Sigmoid colon (tissue), 6 donors: ENCODE measurements at regions not wholly inside any gene's neighbourhood (a gene's known extent, or its start where the extent isn't known, plus 50 kb on each side); places are given as distances from the start of the nearest gene placed in this dataset.
"Not testable (repeated sequence)": the region's sequence is repeated elsewhere in the genome, so short reads cannot be mapped to it uniquely, and the experiment has no call there.

Source experiments
- DNase-seq: peaks from one replicate; pipeline ENCODE4 v3.0.0-alpha.2; 2019
- H3K27ac ChIP-seq, 4 donors: fragments of 200-600 bp; sonication (generic); one replicate each; pipeline ENCODE4 v1.5.1; 2016 to 2019; ENCODE audit warnings: mild to moderate bottlenecking in 1 of 4
- H3K27me3 ChIP-seq, 3 donors: fragments of 200-600 bp; sonication (generic); one replicate each; pipeline ENCODE4 v1.5.1; 2019; ENCODE audit warnings: mild to moderate bottlenecking in 1 of 3
- H3K36me3 ChIP-seq, 4 donors: fragments of 200-600 bp; sonication (generic); one replicate each; pipeline ENCODE4 v1.5.1; 2016 to 2019
- H3K4me1 ChIP-seq, 4 donors: fragments of 200-600 bp; sonication (generic); one replicate each; pipeline ENCODE4 v1.5.1; 2017 to 2019
- H3K4me3 ChIP-seq, 4 donors: fragments of 200-600 bp; sonication (generic); one replicate each; pipeline ENCODE4 v1.5.1; 2017 to 2019; ENCODE audit warnings: mild to moderate bottlenecking in 2 of 4, moderate library complexity in 1 of 4
- H3K9me3 ChIP-seq, 4 donors: fragments of 200-600 bp in 3 of 4; sonication (generic) in 3 of 4; one replicate each; pipeline versions ENCODE4 v1.5.1 to v1.6.1; 2013 to 2019
- EP300 ChIP-seq, 4 donors: sonication (generic); formaldehyde crosslinking; IDR thresholded peaks; one replicate each; pipeline ENCODE4 v1.6.1; 2017; ENCODE audit warnings: antibody characterized with exemption in 4 of 4
- POLR2A ChIP-seq, 2 donors: fragments of 450-650 bp; IDR thresholded peaks; one replicate each; pipeline ENCODE4 v1.6.1; 2016; ENCODE audit warnings: antibody characterized with exemption in 2 of 2, mild to moderate bottlenecking in 2 of 2, moderate library complexity in 2 of 2
- POLR2AphosphoS5 ChIP-seq, 4 donors: sonication (generic); formaldehyde crosslinking; IDR thresholded peaks; one replicate each; pipeline ENCODE4 v1.6.1; 2017; ENCODE audit warnings: antibody characterized with exemption in 4 of 4
- WGBS, 2 donors: extraction: QIAGEN DNeasy Blood & Tissue Kit; methylation state at CpG; one replicate each; pipeline ENCODE4 v1.1.7; 2013; 5-methylcytosine and 5-hydroxymethylcytosine counted together
- intact Hi-C: fragments of 100-400 bp; cut with DNase I; formaldehyde crosslinking; loops from one replicate; pipeline ENCODE4 v1.15.1; 2023
- TF ChIP-seq, protein P1 (sequence below), 4 experiments: fragments of 450-650 bp in 3 of 4; fragments of 200-600 bp in 1 of 4; IDR thresholded peaks; one replicate each; pipeline ENCODE4 v1.5.1; 2016 to 2019; ENCODE audit warnings: antibody characterized with exemption in 4 of 4, mild to moderate bottlenecking in 3 of 4, moderate library complexity in 2 of 4
- donor health status: healthy with polysubstance abuse.
- donor health status: healthy.

DNA sequence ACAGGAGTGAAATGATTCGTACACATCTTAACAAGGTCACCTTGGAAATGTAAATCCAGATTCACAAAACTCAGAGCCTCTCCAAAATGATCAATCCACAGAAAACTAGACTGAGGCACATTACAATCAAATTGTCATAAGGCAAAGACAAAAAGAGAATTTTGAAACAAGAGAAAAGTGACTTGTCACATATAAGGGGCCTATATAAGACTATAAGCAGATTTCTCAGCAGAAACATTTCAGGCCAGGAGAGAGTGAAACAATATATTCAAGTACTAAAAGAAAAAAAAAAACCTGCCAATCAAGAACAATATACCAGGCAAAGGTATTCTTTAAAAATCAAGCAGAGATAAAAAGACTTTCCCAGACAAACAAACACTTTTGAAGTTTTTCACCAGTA is 429.1 kb downstream of the BCAT1 start:
- DNase-seq, result no peak
- intact Hi-C loops, result no loop called here
- Histone ChIP-seq H3K4me1 (no peaks in the 10 kb centered on the region), H3K36me3 (no peaks in the 10 kb centered on the region), H3K9me3 (peaks cover 2 to 6% (median 4%) of the 10 kb centered on the region in 4 donors), H3K27me3 (no peaks in the 10 kb centered on the region), H3K4me3 (no peak overlapping the region), H3K27ac (no peak overlapping the region)
- TF ChIP-seq POLR2AphosphoS5 (IDR thresholded peaks at IDR 0.05), result no peak
- TF ChIP-seq, protein P1, sequence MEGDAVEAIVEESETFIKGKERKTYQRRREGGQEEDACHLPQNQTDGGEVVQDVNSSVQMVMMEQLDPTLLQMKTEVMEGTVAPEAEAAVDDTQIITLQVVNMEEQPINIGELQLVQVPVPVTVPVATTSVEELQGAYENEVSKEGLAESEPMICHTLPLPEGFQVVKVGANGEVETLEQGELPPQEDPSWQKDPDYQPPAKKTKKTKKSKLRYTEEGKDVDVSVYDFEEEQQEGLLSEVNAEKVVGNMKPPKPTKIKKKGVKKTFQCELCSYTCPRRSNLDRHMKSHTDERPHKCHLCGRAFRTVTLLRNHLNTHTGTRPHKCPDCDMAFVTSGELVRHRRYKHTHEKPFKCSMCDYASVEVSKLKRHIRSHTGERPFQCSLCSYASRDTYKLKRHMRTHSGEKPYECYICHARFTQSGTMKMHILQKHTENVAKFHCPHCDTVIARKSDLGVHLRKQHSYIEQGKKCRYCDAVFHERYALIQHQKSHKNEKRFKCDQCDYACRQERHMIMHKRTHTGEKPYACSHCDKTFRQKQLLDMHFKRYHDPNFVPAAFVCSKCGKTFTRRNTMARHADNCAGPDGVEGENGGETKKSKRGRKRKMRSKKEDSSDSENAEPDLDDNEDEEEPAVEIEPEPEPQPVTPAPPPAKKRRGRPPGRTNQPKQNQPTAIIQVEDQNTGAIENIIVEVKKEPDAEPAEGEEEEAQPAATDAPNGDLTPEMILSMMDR (IDR thresholded peaks at IDR 0.05), result no peak
- WGBS, 2 donors, result 85 to 98% methylated on average over 1 of the region's 1 CpG

DNA sequence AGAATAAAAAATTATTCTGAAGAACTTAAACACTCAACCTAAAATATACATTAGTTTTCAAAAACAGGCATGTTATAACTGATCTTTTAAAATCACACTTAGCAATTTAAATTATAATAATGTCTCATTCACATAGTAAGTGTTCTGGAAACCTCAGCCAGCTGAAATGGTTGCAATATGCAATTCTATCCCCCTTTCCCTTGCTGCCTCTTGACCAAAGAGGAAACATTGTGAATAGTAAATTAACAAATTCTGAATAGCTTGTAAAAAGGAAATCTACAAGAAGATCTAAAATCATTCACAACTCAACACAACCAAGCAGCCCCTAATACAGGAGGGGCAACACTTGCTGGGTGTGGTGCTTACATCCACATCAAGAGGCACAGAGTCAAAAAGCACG is 431.9 kb downstream of the BCAT1 start:
- DNase-seq, result no peak
- H3K36me3 ChIP-seq, result no peaks in the 10 kb centered on the region
- no peaks in the 10 kb centered on the region for H3K27me3 ChIP-seq
- H3K9me3 ChIP-seq, result peaks cover 2 to 6% (median 4%) of the 10 kb centered on the region in 4 donors
- intact Hi-C loops, result no loop called here
- no peaks in the 10 kb centered on the region for H3K4me1 ChIP-seq
- WGBS, 2 donors, result 58% methylated on average over 1 of the region's 1 CpG
- H3K27ac ChIP-seq, result no peak overlapping the region
- H3K4me3 ChIP-seq, result no peak overlapping the region
- TF ChIP-seq, protein P1 (IDR thresholded peaks at IDR 0.05), result no peak

DNA sequence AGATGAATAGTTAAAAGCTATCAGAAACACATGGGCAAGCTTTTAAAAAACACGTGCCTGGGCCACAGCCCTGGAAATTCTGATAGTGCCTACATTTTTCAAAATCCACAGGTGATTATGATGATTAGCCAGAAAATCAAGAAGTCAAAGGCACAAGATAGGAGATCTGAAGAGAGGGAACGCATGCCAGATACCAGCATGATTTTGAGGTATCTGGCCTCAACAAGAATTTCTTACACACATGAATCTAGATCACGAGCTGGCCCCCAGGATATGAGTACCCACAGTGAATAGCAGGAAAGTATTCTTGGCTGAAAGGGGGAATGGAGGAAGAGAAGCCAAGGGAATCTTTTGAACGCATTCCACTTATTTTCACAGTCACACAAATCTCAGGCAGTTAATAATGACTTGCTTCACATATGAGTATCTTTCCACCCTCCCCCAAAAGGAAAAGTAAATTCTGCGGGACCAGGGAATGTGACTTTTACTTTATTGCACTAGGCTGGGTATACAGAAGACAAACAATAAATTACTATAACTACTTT is 438.2 kb downstream of the BCAT1 start:
- H3K4me1 ChIP-seq, result peaks cover 0 to 8% (median 0%) of the 10 kb centered on the region in 4 donors
- no peaks in the 10 kb centered on the region for H3K9me3 ChIP-seq
- intact Hi-C loops, result no loop called here
- no peak overlapping the region for H3K4me3 ChIP-seq
- no peak overlapping the region for H3K27ac ChIP-seq
- DNase-seq, result no peak
- 59 to 67% methylated on average over 5 of the region's 5 CpGs for WGBS, 2 donors
- TF ChIP-seq EP300 (IDR thresholded peaks at IDR 0.05), result no peak
- H3K27me3 ChIP-seq, result no peaks in the 10 kb centered on the region
- no peaks in the 10 kb centered on the region for H3K36me3 ChIP-seq

DNA sequence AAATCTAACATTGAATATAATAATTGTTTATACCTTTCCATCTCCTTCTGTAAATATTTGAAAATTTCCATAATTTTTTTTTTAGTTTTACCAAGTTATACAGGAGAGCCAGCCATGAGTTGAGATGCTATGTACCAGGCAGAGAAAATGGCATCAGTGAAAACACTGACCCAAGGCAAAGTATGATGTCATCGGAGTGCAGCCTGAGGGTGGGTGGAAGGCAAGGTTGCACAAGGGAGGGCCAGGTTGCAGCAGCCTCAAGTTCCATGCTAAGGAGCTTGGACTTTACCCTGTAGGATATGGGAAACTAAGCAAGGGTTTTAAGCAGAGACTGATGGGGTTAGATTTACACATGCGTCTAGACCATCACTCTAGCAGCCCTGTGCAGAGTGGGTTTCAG is 441.1 kb downstream of the BCAT1 start:
- WGBS, 2 donors, result 94 to 95% methylated on average over 2 of the region's 2 CpGs
- no peak for TF ChIP-seq EP300 (IDR thresholded peaks at IDR 0.05)
- TF ChIP-seq POLR2AphosphoS5 (IDR thresholded peaks at IDR 0.05), result no peak
- no peak for TF ChIP-seq POLR2A (IDR thresholded peaks at IDR 0.05)
- TF ChIP-seq, protein P1 (IDR thresholded peaks at IDR 0.05), result no peak
- no peaks in the 10 kb centered on the region for H3K9me3 ChIP-seq

DNA sequence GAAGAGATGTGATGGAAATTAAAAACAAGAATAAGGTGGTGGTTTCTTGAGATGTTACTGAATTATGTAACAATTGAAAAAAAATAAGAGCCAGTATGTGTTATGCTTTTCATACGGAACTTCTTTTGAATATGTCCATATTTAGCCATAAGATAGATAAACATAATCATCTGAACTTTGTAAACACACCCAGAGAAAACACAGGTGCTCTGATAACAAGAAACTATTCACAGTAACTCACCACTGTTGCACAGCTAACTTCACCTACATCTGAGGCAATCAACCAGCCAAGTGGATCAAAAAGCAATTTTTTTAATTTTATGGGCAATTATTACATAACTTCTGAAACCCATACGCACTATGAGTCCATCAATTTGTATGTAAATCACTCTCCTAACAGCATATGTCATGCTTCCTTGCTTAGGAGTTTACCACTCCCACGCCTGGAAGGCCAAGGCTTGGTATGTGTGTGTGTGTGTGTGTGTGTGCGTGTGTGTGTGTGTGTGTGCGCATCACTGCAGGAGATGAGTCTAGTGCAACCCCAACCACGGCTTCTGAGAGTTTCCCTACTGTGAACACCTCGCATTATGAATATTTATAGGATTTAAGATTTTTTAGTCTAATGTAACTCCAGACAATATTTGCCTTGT is 443.4 kb downstream of the BCAT1 start:
- intact Hi-C loops, result no loop called here
- Histone ChIP-seq H3K4me1 (peaks cover 0 to 4% (median 0%) of the 10 kb centered on the region in 4 donors), H3K27me3 (no peaks in the 10 kb centered on the region), H3K4me3 (no peak overlapping the region), H3K27ac (no peak overlapping the region), H3K36me3 (no peaks in the 10 kb centered on the region), H3K9me3 (no peaks in the 10 kb centered on the region)
- no peak for DNase-seq
- 52 to 64% methylated on average over 7 of the region's 7 CpGs for WGBS, 2 donors
- TF ChIP-seq POLR2AphosphoS5 (IDR thresholded peaks at IDR 0.05), result no peak
- no peak for TF ChIP-seq EP300 (IDR thresholded peaks at IDR 0.05)
- TF ChIP-seq, protein P1 (IDR thresholded peaks at IDR 0.05), result no peak
- no peak for TF ChIP-seq POLR2A (IDR thresholded peaks at IDR 0.05)

More for the DNA sequence above, 441.1 kb downstream of the BCAT1 start:
- H3K4me1 ChIP-seq, result peaks cover 0 to 8% (median 0%) of the 10 kb centered on the region in 4 donors
- H3K27me3 ChIP-seq, result no peaks in the 10 kb centered on the region
- intact Hi-C loops, result no loop called here
- no peak for DNase-seq
- H3K36me3 ChIP-seq, result no peaks in the 10 kb centered on the region
- H3K4me3 ChIP-seq, result no peak overlapping the region
- H3K27ac ChIP-seq, result no peak overlapping the region

DNA sequence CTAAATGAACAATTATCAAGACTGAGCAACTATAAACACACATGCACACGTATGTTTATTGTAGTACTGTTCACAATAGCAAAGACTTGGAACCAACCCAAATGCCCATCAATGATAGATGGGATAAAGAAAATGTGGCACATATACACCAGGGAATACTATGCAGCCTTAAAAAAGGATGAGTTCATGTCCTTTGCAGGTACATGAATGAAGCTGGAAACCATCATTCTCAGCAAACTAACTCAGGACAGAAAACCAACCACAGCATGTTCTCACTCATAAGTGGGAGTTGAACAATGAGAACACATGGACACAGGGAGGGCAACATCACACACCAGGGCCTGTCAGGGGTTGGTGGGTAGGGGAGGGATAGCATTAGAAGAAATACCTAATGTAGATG is 445.4 kb downstream of the BCAT1 start:
- 68 to 88% methylated on average over 1 of the region's 1 CpG for WGBS, 2 donors
- intact Hi-C loops, result loop anchor here (5.0 kb wide), 1 partner anchor 59 kb away; no protein-coding TSS in a partner anchor
- not testable (repeated sequence) for DNase-seq

More for the DNA sequence above, 445.4 kb downstream of the BCAT1 start:
- not testable (repeated sequence) for H3K27me3 ChIP-seq, H3K9me3 ChIP-seq, H3K36me3 ChIP-seq, H3K27ac ChIP-seq, H3K4me3 ChIP-seq
- H3K4me1 ChIP-seq, result peaks cover 0 to 19% (median 3%) of the 10 kb centered on the region in 4 donors
